ENCODE measurements at regions not wholly inside any gene's neighbourhood (a gene's known extent, or its start where the extent isn't known, plus 50 kb on each side); places are given as distances from the start of the nearest gene placed in this dataset.

GRCh38 chr4:125590158-125590557 is 275.4 kb downstream of the FAT4 start:
- TF ChIP-seq CTCF (IDR thresholded peaks at IDR 0.05): no peak

GRCh38 chr4:125591290-125591689 is 276.5 kb downstream of the FAT4 start:
- no peak for TF ChIP-seq CTCF (IDR thresholded peaks at IDR 0.05)

GRCh38 chr4:125594056-125594602 is 279.4 kb downstream of the FAT4 start:
- TF ChIP-seq CTCF (IDR thresholded peaks at IDR 0.05): no peak

GRCh38 chr4:125620066-125620860 is 305.5 kb downstream of the FAT4 start:
- TF ChIP-seq CTCF (IDR thresholded peaks at IDR 0.05): no peak

- TF ChIP-seq CTCF (IDR thresholded peaks at IDR 0.05): no peak
These were observed 310.2 kb downstream of the FAT4 start for GRCh38 chr4:125624951-125625350.

GRCh38 chr4:125626946-125627345 is 312.2 kb downstream of the FAT4 start:
- TF ChIP-seq CTCF (IDR thresholded peaks at IDR 0.05): no peak

- TF ChIP-seq CTCF (IDR thresholded peaks at IDR 0.05): no peak
These were observed 324.4 kb downstream of the FAT4 start for GRCh38 chr4:125639182-125639621.
